ENCODE measurements at regions not wholly inside any gene's neighbourhood (a gene's known extent, or its start where the extent isn't known, plus 50 kb on each side); places are given as distances from the start of the nearest gene placed in this dataset.

- no peak for TF ChIP-seq ZNF549 (tag by site-specific recombination; IDR thresholded peaks at IDR 0.05)
- no peak for TF ChIP-seq KLF9 (tag by site-specific recombination; IDR thresholded peaks at IDR 0.05; ENCODE audit: low read depth)
- no peak for TF ChIP-seq ZNF302 (tag by site-specific recombination; IDR thresholded peaks at IDR 0.05; ENCODE audit: low read depth)
- no peak for TF ChIP-seq CTCF (tag by site-specific recombination; IDR thresholded peaks at IDR 0.05)
- no peak for TF ChIP-seq ZNF350 (tag by site-specific recombination; IDR thresholded peaks at IDR 0.05)
Measured at GRCh38 chr21:38623552-38623951, 125.3 kb upstream of the ERG start.
